AG04450 (cell line): ENCODE measurements at regions not wholly inside any gene's neighbourhood (a gene's known extent, or its start where the extent isn't known, plus 50 kb on each side); places are given as distances from the start of the nearest gene placed in this dataset.
A peak's percentile ranks its signal among the peaks of the same experiment; 100 is the strongest.

ENCODE experiments used
- CTCF ChIA-PET: fragments of 300-600, 350-600 bp; formaldehyde crosslinking; extraction: SDS; loops from one replicate; lab custom pipeline; 2022; ENCODE audit warnings: antibody characterized with exemption, inconsistent platforms; lab: Charles Lee
- POLR2A ChIA-PET: fragments of 350-600 bp; formaldehyde crosslinking; extraction: SDS; loops from one replicate; lab custom pipeline; 2021; ENCODE audit warnings: antibody characterized with exemption, inconsistent platforms; lab: Yijun Ruan, JAX
- DNase-seq: peaks from one replicate; pipeline ENCODE4 v3.0.0-alpha.2; 2011; ENCODE audit warnings: low read depth, low spot score
- H3K27ac ChIP-seq: one replicate; pipeline ENCODE4 v1.5.1; 2012; ENCODE audit warnings: low read depth, low read length, control low read depth
- H3K27me3 ChIP-seq: one replicate; pipeline ENCODE4 v1.6.0; 2012; ENCODE audit warnings: low read length; ENCODE audit not compliant: control insufficient read depth, insufficient read depth
- H3K4me3 ChIP-seq: 2 replicates; pipeline ENCODE4 v1.5.1; 2011; ENCODE audit warnings: mild to moderate bottlenecking, low read depth, low read length, control low read depth
- H3K9me3 ChIP-seq: 2 replicates; pipeline ENCODE4 v1.5.1; 2012; ENCODE audit warnings: low read length; ENCODE audit not compliant: control insufficient read depth, insufficient read depth
- TF ChIP-seq, protein P1 (sequence below): IDR thresholded peaks from 2 replicates; pipeline ENCODE4 v1.5.1; 2011; ENCODE audit warnings: low read depth, low read length, control low read depth, inconsistent platforms

- ChIA-PET CTCF (interaction anchor here (0.7 to 1.6 kb wide), 5 partner anchors 25 to 709 kb away, joined by 3 to 16 read pairs (median 4); no protein-coding TSS in a partner anchor), POLR2A (interaction anchor here (0.7 to 1.0 kb wide), 3 partner anchors 62 to 1270 kb away, joined by 3 read pairs; no protein-coding TSS in a partner anchor)
- Histone ChIP-seq H3K27me3 (no peaks in the 10 kb centered on the region), H3K27ac (no peak overlapping the region), H3K9me3 (no peaks in the 10 kb centered on the region), H3K4me3 (no peak overlapping the region)
- no peak for DNase-seq
- TF ChIP-seq, protein P1, sequence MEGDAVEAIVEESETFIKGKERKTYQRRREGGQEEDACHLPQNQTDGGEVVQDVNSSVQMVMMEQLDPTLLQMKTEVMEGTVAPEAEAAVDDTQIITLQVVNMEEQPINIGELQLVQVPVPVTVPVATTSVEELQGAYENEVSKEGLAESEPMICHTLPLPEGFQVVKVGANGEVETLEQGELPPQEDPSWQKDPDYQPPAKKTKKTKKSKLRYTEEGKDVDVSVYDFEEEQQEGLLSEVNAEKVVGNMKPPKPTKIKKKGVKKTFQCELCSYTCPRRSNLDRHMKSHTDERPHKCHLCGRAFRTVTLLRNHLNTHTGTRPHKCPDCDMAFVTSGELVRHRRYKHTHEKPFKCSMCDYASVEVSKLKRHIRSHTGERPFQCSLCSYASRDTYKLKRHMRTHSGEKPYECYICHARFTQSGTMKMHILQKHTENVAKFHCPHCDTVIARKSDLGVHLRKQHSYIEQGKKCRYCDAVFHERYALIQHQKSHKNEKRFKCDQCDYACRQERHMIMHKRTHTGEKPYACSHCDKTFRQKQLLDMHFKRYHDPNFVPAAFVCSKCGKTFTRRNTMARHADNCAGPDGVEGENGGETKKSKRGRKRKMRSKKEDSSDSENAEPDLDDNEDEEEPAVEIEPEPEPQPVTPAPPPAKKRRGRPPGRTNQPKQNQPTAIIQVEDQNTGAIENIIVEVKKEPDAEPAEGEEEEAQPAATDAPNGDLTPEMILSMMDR, result no peak
These were observed 128.0 kb upstream of the MSX2 start for GRCh38 chr5:174596429-174596828.

- Histone ChIP-seq H3K27ac (peak overlapping the region; percentile 31), H3K9me3 (peaks cover 4% of the 10 kb centered on the region; the same call in 1 of the 2 replicates), H3K4me3 (no peak overlapping the region), H3K27me3 (no peaks in the 10 kb centered on the region)
- ChIA-PET CTCF (interaction anchor here (0.8 kb wide), 1 partner anchor 26 kb away, joined by 3 read pairs; no protein-coding TSS in a partner anchor), POLR2A (interaction anchor here (0.6 kb wide), 1 partner anchor 96 kb away, joined by 3 read pairs; no protein-coding TSS in a partner anchor)
- TF ChIP-seq, protein P1, result no peak
- no peak for DNase-seq
These were observed 124.4 kb upstream of the MSX2 start for GRCh38 chr5:174599992-174600391.

GRCh38 chr5:174601946-174602345 lies 122.4 kb upstream of the MSX2 start:
- ChIA-PET POLR2A (interaction anchor here (0.7 to 0.9 kb wide), 2 partner anchors 68 to 81 kb away, joined by 3 to 5 read pairs; no protein-coding TSS in a partner anchor), CTCF (interaction anchor here (0.9 to 1.1 kb wide), 2 partner anchors 8 to 20 kb away, joined by 3 read pairs; no protein-coding TSS in a partner anchor)

DNA sequence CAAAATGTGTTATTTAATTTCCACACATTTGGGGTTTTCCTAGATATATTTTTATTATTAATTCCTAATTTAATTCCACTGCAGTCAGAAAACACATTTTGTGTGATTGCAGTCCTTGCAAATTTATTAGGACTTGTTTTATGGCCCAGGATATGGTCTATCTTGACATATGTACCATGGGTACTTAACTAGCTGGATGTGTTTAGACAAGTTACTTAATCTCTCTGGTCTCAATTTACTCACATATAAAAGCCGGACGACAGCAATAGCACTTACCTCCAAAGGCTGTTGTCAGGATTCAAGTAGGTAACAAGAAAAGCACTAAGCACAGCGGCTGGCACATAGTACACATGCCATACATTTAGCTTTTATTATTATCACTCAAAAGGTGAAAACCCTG lies 118.2 kb upstream of the MSX2 start:
- H3K4me3 ChIP-seq, result no peak overlapping the region
- H3K27ac ChIP-seq, result no peak overlapping the region
- no peaks in the 10 kb centered on the region for H3K27me3 ChIP-seq
- no peak for DNase-seq
- TF ChIP-seq, protein P1, result no peak
- ChIA-PET POLR2A (interaction anchor here (0.6 to 1.2 kb wide), 2 partner anchors 8 to 35 kb away, joined by 3 to 8 read pairs; no protein-coding TSS in a partner anchor), CTCF (interaction anchor here (0.6 to 0.8 kb wide), 2 partner anchors 33 to 175 kb away, joined by 3 read pairs; no protein-coding TSS in a partner anchor)
- H3K9me3 ChIP-seq, result peaks cover 4% of the 10 kb centered on the region; the same call in 1 of the 2 replicates

More at GRCh38 chr5:174601946-174602345, 122.4 kb upstream of the MSX2 start:
- no peak overlapping the region for H3K4me3 ChIP-seq
- TF ChIP-seq, protein P1, result no peak
- no peak for DNase-seq
- H3K27ac ChIP-seq, result no peak overlapping the region
- H3K27me3 ChIP-seq, result no peaks in the 10 kb centered on the region
- H3K9me3 ChIP-seq, result peaks cover 4% of the 10 kb centered on the region; the same call in 1 of the 2 replicates

DNA sequence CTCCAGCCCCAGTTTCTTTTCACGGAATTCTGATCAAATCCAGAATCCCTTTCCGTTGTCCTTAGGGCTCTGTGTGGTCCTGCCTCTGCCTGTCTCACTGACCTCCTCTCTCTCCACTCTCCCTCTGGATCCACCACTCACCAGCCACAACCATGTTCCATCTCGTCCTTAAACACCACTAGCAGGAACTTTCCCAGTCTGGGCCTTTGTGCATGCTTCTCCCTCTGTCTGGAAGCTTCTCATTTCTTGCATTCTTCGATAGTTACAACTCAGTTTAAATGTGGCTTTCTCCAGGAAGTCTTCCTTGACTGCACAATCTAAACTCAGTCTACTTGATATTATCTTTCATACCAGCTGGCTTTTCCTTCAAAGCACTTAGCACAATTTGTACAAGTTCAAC lies 117.7 kb upstream of the MSX2 start:
- TF ChIP-seq, protein P1, result no peak
- no peaks in the 10 kb centered on the region for H3K27me3 ChIP-seq
- POLR2A ChIA-PET, result interaction anchor here (1.2 kb wide), 1 partner anchor 35 kb away, joined by 3 read pairs; no protein-coding TSS in a partner anchor
- H3K27ac ChIP-seq, result no peak overlapping the region
- no peak overlapping the region for H3K4me3 ChIP-seq
- peaks cover 4% of the 10 kb centered on the region; the same call in 1 of the 2 replicates for H3K9me3 ChIP-seq
- CTCF ChIA-PET, result interaction anchor here (0.8 kb wide), 1 partner anchor 34 kb away, joined by 3 read pairs; no protein-coding TSS in a partner anchor
- no peak for DNase-seq
